Neutrophil (primary cell): ENCODE measurements at regions not wholly inside any gene's neighbourhood (a gene's known extent, or its start where the extent isn't known, plus 50 kb on each side); places are given as distances from the start of the nearest gene placed in this dataset.

Experiments
- H3K27ac ChIP-seq: fragments of 200-600 bp; sonication (generic); 2 replicates; pipeline ENCODE4 v1.5.1; 2016; ENCODE audit warnings: mild to moderate bottlenecking, moderate library complexity
- H3K27me3 ChIP-seq: fragments of 200-600 bp; sonication (generic); 2 replicates; pipeline ENCODE4 v1.6.0; 2016; ENCODE audit warnings: mild to moderate bottlenecking
- H3K36me3 ChIP-seq: fragments of 200-600 bp; sonication (generic); 2 replicates; pipeline ENCODE4 v1.5.1; 2017
- H3K4me1 ChIP-seq, 2 experiments: fragments of 200-600 bp in 1 of 2; sonication (generic) in 1 of 2; 1 replicate in 1 of 2; 2 replicates in 1 of 2; pipeline versions ENCODE4 v1.5.1 to v1.6.1; 2013 to 2016; ENCODE audit warnings: low read depth in 1 of 2, low read length in 1 of 2, mild to moderate bottlenecking in 1 of 2, moderate library complexity in 1 of 2; ENCODE audit not compliant: control insufficient read depth in 1 of 2, insufficient read depth in 1 of 2
- H3K4me3 ChIP-seq, 2 experiments: fragments of 200-600 bp in 1 of 2; sonication (generic) in 1 of 2; 1 replicate in 1 of 2; 2 replicates in 1 of 2; pipeline ENCODE4 v1.5.1; 2013 to 2016; ENCODE audit warnings: low read depth in 1 of 2, low read length in 1 of 2, mild to moderate bottlenecking in 1 of 2, moderate library complexity in 1 of 2
- H3K9me3 ChIP-seq: fragments of 200-600 bp; sonication (generic); 2 replicates; pipeline ENCODE4 v1.5.1; 2016
- CTCF ChIP-seq: fragments of 200-600 bp; sonication (generic); IDR thresholded peaks from 2 replicates; pipeline ENCODE4 v1.5.1; 2016; ENCODE audit warnings: antibody characterized with exemption

DNA sequence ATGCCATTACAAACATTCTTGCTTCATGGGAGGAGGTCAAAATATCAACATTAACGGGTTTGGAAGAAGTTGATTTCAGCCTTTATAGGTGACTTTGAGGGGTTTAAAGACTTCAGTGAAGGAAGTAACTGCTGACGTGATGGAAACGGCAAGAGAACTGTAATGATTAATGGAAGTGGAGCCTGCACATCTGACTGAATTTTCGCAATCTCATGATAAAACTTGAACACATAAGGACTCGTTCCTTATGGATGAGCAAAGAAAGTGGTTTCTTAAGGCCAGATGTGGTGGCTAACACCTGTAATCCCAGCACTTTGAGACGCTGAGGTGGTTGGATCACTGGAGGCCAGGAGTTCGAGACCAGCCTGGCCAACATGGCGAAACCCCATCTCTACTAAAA is 226.1 kb downstream of the BCAS1 start:
- TF ChIP-seq CTCF, result no peak
- H3K27ac ChIP-seq, result peak overlapping the region; percentile 74
- H3K4me1 ChIP-seq, result peaks cover 75 to 88% of the 10 kb centered on the region in 2 experiments
- H3K36me3 ChIP-seq, result no peaks in the 10 kb centered on the region
- H3K4me3 ChIP-seq, result no peak overlapping the region
- H3K9me3 ChIP-seq, result no peaks in the 10 kb centered on the region
- H3K27me3 ChIP-seq, result no peaks in the 10 kb centered on the region

DNA sequence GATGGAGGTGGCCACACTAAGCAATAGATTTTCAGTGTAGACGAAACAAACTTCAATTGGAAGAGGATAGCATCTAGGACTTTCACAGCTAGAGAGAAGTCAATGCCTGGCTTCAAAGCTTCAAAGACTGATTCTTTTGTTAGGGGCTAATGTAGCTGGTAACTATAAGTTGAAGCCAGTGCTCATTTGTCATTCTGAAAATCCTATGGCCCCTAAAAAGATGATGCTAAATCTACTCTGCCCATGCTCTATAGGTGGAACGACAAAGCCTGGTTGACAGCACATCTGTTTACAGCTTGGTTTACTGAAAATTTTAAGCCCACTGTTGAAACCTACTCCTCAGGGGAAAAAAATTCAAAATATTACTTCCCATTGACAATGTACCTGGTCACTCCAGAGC is 226.7 kb downstream of the BCAS1 start:
- no peaks in the 10 kb centered on the region for H3K9me3 ChIP-seq
- peak overlapping the region; percentile 74 for H3K27ac ChIP-seq
- H3K4me1 ChIP-seq, result peaks cover 76 to 92% of the 10 kb centered on the region in 2 experiments
- no peaks in the 10 kb centered on the region for H3K36me3 ChIP-seq
- no peak for TF ChIP-seq CTCF
- no peak overlapping the region for H3K4me3 ChIP-seq
- H3K27me3 ChIP-seq, result no peaks in the 10 kb centered on the region

DNA sequence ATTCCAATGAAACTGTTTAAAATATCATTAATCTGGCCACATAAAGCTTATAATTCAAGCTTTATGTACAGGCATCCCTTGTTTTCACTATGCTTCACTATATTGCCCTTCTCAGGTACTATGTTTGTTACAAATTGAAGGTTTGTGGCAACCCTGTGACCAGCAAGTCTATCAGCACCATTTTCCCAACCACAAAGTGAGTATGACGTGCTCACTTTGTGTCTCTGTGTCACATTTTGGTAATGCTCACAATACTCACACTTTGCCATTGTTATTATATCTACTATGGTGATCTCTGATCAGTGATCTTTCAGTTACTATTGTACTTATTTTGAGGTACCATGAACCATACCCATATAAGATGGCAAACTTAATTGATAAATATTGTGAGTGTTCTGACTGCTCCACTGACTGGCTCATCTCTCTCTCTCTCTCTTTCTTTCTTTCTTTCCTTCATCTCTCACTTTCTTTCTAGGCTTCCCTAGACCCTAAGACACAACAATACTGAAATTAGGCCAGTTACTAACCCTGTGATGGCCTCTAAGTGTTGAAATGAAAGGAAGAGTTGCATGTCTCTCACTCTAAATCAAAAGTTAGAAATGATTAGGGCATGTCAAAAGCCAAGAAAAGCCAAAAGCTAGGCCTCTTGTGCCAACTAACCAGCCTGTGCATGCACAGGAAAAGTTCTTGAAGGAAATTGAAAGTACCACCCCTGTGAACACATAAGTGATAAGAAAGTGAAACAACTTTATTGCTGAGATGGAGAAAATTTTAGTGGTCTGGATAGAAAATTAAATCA is 227.9 kb downstream of the BCAS1 start:
- no peaks in the 10 kb centered on the region for H3K36me3 ChIP-seq
- H3K4me1 ChIP-seq, result peaks cover 73 to 88% of the 10 kb centered on the region in 2 experiments
- H3K4me3 ChIP-seq, result no peak overlapping the region
- no peaks in the 10 kb centered on the region for H3K9me3 ChIP-seq
- H3K27ac ChIP-seq, result peak overlapping the region; percentile 74
- no peak for TF ChIP-seq CTCF
- no peaks in the 10 kb centered on the region for H3K27me3 ChIP-seq

DNA sequence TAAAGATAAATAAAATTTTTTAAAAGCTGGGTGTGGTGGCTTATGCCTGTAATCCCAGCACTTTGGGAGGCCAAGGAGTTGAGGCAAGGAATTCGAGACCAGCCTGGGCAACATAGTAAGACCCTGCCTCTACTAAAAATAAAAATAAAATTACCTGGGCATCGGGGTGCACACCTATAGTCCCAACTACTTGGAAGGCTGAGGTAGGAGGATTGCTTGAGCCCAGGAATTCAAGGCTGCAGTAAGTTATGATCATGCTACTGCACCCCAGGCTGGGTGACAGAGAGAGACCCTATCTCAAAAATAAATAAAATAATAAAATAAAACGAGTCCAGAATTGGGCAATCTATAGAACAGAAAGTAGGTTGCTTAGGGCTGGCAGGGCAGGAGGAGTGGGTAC is 228.7 kb downstream of the BCAS1 start:
- no peaks in the 10 kb centered on the region for H3K9me3 ChIP-seq
- TF ChIP-seq CTCF, result no peak
- H3K27ac ChIP-seq, result peak overlapping the region; percentile 74

GRCh38 chr20:53840532-53840931 is 229.9 kb downstream of the BCAS1 start:
- peak overlapping the region in 1 of 2 experiments; percentile 37 for H3K4me3 ChIP-seq
- H3K4me1 ChIP-seq, result peaks cover 69 to 79% of the 10 kb centered on the region in 2 experiments

More for the DNA sequence above, 228.7 kb downstream of the BCAS1 start:
- Histone ChIP-seq H3K4me3 (no peak overlapping the region), H3K36me3 (no peaks in the 10 kb centered on the region), H3K27me3 (no peaks in the 10 kb centered on the region), H3K4me1 (peaks cover 70 to 84% of the 10 kb centered on the region in 2 experiments)

More at GRCh38 chr20:53840532-53840931, 229.9 kb downstream of the BCAS1 start:
- H3K27me3 ChIP-seq, result no peaks in the 10 kb centered on the region
- H3K27ac ChIP-seq, result peak overlapping the region; percentile 91
- H3K9me3 ChIP-seq, result no peaks in the 10 kb centered on the region
- no peaks in the 10 kb centered on the region for H3K36me3 ChIP-seq
- TF ChIP-seq CTCF, result no peak
